ENCODE measurements at regions not wholly inside any gene's neighbourhood (a gene's known extent, or its start where the extent isn't known, plus 50 kb on each side); places are given as distances from the start of the nearest gene placed in this dataset.

DNA sequence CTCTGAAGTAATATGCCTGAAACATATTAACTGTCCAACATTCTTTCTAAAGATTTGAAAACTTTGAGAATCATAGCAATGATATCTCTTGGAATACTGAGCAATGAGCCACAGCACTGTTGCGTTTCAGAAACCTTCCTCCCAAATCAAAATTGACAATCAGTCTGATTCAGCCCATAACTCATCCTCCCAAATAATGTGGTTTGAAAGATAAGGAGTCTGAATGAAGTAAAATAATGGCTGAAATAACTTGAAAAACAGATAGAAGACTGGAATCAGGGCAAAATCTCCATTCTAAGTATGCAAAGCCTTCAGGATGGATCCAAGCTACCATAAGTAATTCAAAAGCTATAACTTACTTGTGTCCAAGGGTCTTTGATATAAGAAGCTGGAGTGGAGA is 98.6 kb upstream of the PLS3 start:
- no peaks in the 10 kb centered on the region for H3K36me3 ChIP-seq (ENCODE audit: control insufficient read depth in 2 of 2, extremely low read depth in 1 of 2, insufficient read depth in 1 of 2, low read length in 1 of 2)
- Mint-ChIP-seq H3K36me3 (no peaks in the 10 kb centered on the region), H3K27me3 (peaks cover 0 to 31% of the 10 kb centered on the region in 2 donors), H3K9me3 (no peaks in the 10 kb centered on the region), H3K4me1 (no peaks in the 10 kb centered on the region), H3K4me3 (no peak overlapping the region), H3K27ac (no peak overlapping the region)
- no peaks in the 10 kb centered on the region for H3K4me1 ChIP-seq (ENCODE audit: control insufficient read depth in 1 of 2, extremely low read depth in 1 of 2, insufficient read depth in 2 of 2, low read length in 2 of 2)
- ChIA-PET CTCF (no interaction called here), POLR2A (no interaction called here)
- WGBS (ENCODE audit: insufficient coverage), result no CpG with 5 or more reads among the region's 1 CpG
- H3K27me3 ChIP-seq (replicated peaks in 1 of 2; ENCODE audit: control insufficient read depth in 2 of 2, extremely low read depth in 1 of 2, insufficient read depth in 2 of 2, low read length in 1 of 2), result no peaks in the 10 kb centered on the region
- H3K27ac ChIP-seq (ENCODE audit: low read length), result no peak overlapping the region
- H3K4me3 ChIP-seq (ENCODE audit: control insufficient read depth in 1 of 2, extremely low read depth in 1 of 2, low read length in 1 of 2), result no peak overlapping the region
- H3K9me3 ChIP-seq, result no peaks in the 10 kb centered on the region
- DNase-seq (no peak), ATAC-seq (replicated peaks in 1 of 4) (no peak)

DNA sequence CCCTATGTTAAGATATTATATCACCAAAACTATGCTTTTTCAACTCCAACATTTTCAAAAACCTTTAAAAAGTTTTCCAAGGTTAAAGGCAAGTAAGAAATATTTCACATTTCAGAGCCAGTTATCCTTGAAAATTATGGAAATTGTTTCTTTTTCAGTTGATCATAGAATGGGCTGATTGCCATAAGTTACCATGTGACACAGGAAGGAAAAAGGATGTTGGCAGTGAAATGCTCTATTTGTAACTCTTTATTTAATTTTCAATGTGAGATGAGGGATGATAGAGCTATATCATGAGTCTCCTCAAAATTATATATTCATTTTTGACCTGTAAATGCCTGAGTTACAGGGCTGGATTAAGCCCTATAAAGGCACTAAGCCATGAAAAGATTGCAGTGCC is 93.0 kb upstream of the PLS3 start:
- Mint-ChIP-seq H3K27me3 (peaks cover 0 to 23% of the 10 kb centered on the region in 2 donors), H3K27ac (no peak overlapping the region), H3K4me1 (no peaks in the 10 kb centered on the region), H3K9me3 (peaks cover 0 to 3% (median 0%) of the 10 kb centered on the region in 3 donors), H3K4me3 (no peak overlapping the region), H3K36me3 (no peaks in the 10 kb centered on the region)
- Histone ChIP-seq H3K27me3 (replicated peaks in 1 of 2; ENCODE audit: control insufficient read depth in 2 of 2, extremely low read depth in 1 of 2, insufficient read depth in 2 of 2, low read length in 1 of 2) (no peaks in the 10 kb centered on the region), H3K27ac (ENCODE audit: low read length) (no peak overlapping the region), H3K4me1 (ENCODE audit: control insufficient read depth in 1 of 2, extremely low read depth in 1 of 2, insufficient read depth in 2 of 2, low read length in 2 of 2) (no peaks in the 10 kb centered on the region), H3K36me3 (ENCODE audit: control insufficient read depth in 2 of 2, extremely low read depth in 1 of 2, insufficient read depth in 1 of 2, low read length in 1 of 2) (no peaks in the 10 kb centered on the region), H3K9me3 (no peaks in the 10 kb centered on the region), H3K4me3 (ENCODE audit: control insufficient read depth in 1 of 2, extremely low read depth in 1 of 2, low read length in 1 of 2) (no peak overlapping the region)
- ChIA-PET POLR2A (no interaction called here), CTCF (no interaction called here)
- DNase-seq (no peak), ATAC-seq (replicated peaks in 1 of 4) (no peak)

DNA sequence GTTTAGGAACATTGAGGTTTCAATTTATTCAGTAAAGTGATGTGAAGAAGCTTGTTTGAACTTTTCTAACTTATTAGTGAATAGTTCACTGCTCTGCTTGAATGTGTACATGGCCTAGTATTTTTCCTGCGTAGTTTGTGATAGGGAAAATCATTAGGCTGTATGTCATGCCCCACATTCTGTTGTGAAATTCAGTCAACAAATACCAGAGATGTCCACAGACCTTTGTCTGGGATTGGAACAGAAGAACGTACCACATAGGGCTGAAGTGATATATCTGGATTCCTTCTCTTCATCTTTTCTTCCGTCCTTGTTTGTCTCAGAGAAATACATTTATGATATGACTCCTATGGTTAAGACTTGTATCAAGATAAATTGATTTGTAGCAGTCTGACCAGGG is 88.8 kb upstream of the PLS3 start:
- no peak overlapping the region for H3K27ac ChIP-seq (ENCODE audit: low read length)
- Mint-ChIP-seq H3K36me3 (no peaks in the 10 kb centered on the region), H3K4me1 (no peaks in the 10 kb centered on the region), H3K4me3 (no peak overlapping the region), H3K27ac (no peak overlapping the region), H3K9me3 (peaks cover 0 to 3% (median 0%) of the 10 kb centered on the region in 3 donors), H3K27me3 (peaks cover 0 to 9% of the 10 kb centered on the region in 2 donors)
- no peaks in the 10 kb centered on the region for H3K4me1 ChIP-seq (ENCODE audit: control insufficient read depth in 1 of 2, extremely low read depth in 1 of 2, insufficient read depth in 2 of 2, low read length in 2 of 2)
- ATAC-seq (replicated peaks in 1 of 4) (no peak), DNase-seq (no peak)
- H3K36me3 ChIP-seq (ENCODE audit: control insufficient read depth in 2 of 2, extremely low read depth in 1 of 2, insufficient read depth in 1 of 2, low read length in 1 of 2), result no peaks in the 10 kb centered on the region
- no CpG with 5 or more reads among the region's 3 CpGs for WGBS (ENCODE audit: insufficient coverage)
- ChIA-PET POLR2A (no interaction called here), CTCF (interaction anchor here in 1 of 2 donors (0.6 kb wide), 1 partner anchor 12 kb away, joined by 3 read pairs; no protein-coding TSS in a partner anchor)
- no peaks in the 10 kb centered on the region for H3K27me3 ChIP-seq (replicated peaks in 1 of 2; ENCODE audit: control insufficient read depth in 2 of 2, extremely low read depth in 1 of 2, insufficient read depth in 2 of 2, low read length in 1 of 2)
- H3K4me3 ChIP-seq (ENCODE audit: control insufficient read depth in 1 of 2, extremely low read depth in 1 of 2, low read length in 1 of 2), result no peak overlapping the region
- no peaks in the 10 kb centered on the region for H3K9me3 ChIP-seq

DNA sequence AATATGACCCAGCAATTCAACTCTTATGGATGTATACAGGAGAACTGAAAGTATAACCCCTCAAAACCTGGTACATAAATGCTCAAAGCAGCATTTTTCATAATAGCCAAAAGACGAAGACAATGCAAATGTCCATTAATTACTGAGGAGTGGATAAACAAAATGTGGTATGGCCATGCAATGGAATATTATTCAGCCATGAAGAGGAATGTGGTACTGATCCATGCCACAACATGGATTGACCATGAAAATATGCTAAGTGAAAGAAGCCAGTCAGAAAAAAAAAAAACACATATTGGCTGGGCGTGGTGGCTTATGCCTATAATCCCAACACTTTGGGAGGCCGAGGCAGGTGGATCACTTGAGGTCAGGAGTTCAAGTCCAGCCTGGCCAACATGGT is 74.5 kb upstream of the PLS3 start:
- H3K27me3 Mint-ChIP-seq, result peaks cover 0 to 5% of the 10 kb centered on the region in 2 donors
- no peaks in the 10 kb centered on the region for H3K36me3 ChIP-seq (ENCODE audit: control insufficient read depth in 2 of 2, extremely low read depth in 1 of 2, insufficient read depth in 1 of 2, low read length in 1 of 2)
- H3K36me3 Mint-ChIP-seq, result no peaks in the 10 kb centered on the region
- ATAC-seq (replicated peaks in 1 of 4) (no peak), DNase-seq (no peak)
- H3K27ac ChIP-seq (ENCODE audit: low read length), result no peak overlapping the region
- CTCF ChIA-PET, result no interaction called here
- H3K9me3 Mint-ChIP-seq, result peaks cover 0 to 3% (median 0%) of the 10 kb centered on the region in 3 donors
- no peaks in the 10 kb centered on the region for H3K4me1 ChIP-seq (ENCODE audit: control insufficient read depth in 1 of 2, extremely low read depth in 1 of 2, insufficient read depth in 2 of 2, low read length in 2 of 2)
- H3K27me3 ChIP-seq (replicated peaks in 1 of 2; ENCODE audit: control insufficient read depth in 2 of 2, extremely low read depth in 1 of 2, insufficient read depth in 2 of 2, low read length in 1 of 2), result no peaks in the 10 kb centered on the region
- H3K9me3 ChIP-seq, result no peaks in the 10 kb centered on the region
- no peak overlapping the region for H3K4me3 ChIP-seq (ENCODE audit: control insufficient read depth in 1 of 2, extremely low read depth in 1 of 2, low read length in 1 of 2)
- no peak overlapping the region for H3K4me3 Mint-ChIP-seq
- WGBS (ENCODE audit: insufficient coverage), result no CpG with 5 or more reads among the region's 3 CpGs
- no peak overlapping the region for H3K27ac Mint-ChIP-seq
- H3K4me1 Mint-ChIP-seq, result no peaks in the 10 kb centered on the region
- POLR2A ChIA-PET, result no interaction called here

DNA sequence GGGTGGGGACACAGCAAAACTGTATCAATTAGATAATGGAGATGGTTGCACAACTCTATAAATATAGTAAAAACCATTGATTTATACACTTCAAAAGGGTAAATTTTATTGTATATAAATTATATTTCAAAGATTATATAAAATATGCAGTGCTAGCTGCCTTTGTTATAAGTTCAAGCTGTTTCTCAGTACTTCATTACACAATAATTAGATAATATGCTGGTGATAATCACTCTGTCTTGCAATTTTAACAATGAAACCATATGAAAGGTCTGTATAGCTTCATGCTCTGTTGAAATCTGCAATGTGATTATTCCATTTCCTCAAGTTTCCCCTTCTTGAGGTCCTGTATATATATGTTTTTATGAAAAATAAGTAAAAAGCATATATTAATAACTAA is 73.4 kb upstream of the PLS3 start:
- Histone ChIP-seq H3K27ac (ENCODE audit: low read length) (no peak overlapping the region), H3K27me3 (replicated peaks in 1 of 2; ENCODE audit: control insufficient read depth in 2 of 2, extremely low read depth in 1 of 2, insufficient read depth in 2 of 2, low read length in 1 of 2) (no peaks in the 10 kb centered on the region), H3K4me3 (ENCODE audit: control insufficient read depth in 1 of 2, extremely low read depth in 1 of 2, low read length in 1 of 2) (no peak overlapping the region), H3K36me3 (ENCODE audit: control insufficient read depth in 2 of 2, extremely low read depth in 1 of 2, insufficient read depth in 1 of 2, low read length in 1 of 2) (no peaks in the 10 kb centered on the region), H3K9me3 (no peaks in the 10 kb centered on the region), H3K4me1 (ENCODE audit: control insufficient read depth in 1 of 2, extremely low read depth in 1 of 2, insufficient read depth in 2 of 2, low read length in 2 of 2) (no peaks in the 10 kb centered on the region)
- Mint-ChIP-seq H3K9me3 (peaks cover 0 to 3% (median 0%) of the 10 kb centered on the region in 3 donors), H3K27ac (no peak overlapping the region), H3K4me3 (no peak overlapping the region), H3K36me3 (no peaks in the 10 kb centered on the region), H3K27me3 (peaks cover 0 to 13% of the 10 kb centered on the region in 2 donors), H3K4me1 (no peaks in the 10 kb centered on the region)
- ATAC-seq (replicated peaks in 1 of 4) (no peak), DNase-seq (no peak)
- POLR2A ChIA-PET, result no interaction called here
- CTCF ChIA-PET, result no interaction called here

DNA sequence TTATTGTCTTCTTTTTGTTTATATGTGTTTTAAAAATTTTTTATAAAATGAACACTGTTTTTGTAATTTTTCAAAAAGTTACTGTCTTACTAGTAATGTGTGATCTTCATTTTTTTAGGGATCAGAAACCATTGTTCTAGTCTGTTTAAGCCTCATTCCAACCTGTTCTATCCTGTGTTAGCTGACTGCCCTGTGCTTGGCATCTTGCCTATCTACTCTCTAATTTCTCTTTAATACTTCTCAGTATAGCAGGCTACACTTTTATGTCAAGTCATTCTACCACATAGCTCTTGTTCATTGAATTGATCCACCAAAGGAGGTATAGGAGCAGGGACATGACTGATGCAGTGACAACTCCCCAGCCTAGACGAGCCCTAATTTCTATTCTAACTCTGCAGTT is 70.2 kb upstream of the PLS3 start:
- Histone ChIP-seq H3K36me3 (ENCODE audit: control insufficient read depth in 2 of 2, extremely low read depth in 1 of 2, insufficient read depth in 1 of 2, low read length in 1 of 2) (no peaks in the 10 kb centered on the region), H3K27ac (ENCODE audit: low read length) (no peak overlapping the region), H3K4me1 (ENCODE audit: control insufficient read depth in 1 of 2, extremely low read depth in 1 of 2, insufficient read depth in 2 of 2, low read length in 2 of 2) (no peaks in the 10 kb centered on the region), H3K9me3 (no peaks in the 10 kb centered on the region), H3K4me3 (ENCODE audit: control insufficient read depth in 1 of 2, extremely low read depth in 1 of 2, low read length in 1 of 2) (no peak overlapping the region), H3K27me3 (replicated peaks in 1 of 2; ENCODE audit: control insufficient read depth in 2 of 2, extremely low read depth in 1 of 2, insufficient read depth in 2 of 2, low read length in 1 of 2) (no peaks in the 10 kb centered on the region)
- ChIA-PET CTCF (interaction anchor here in 1 of 2 donors (0.5 kb wide), 1 partner anchor 145 kb away, joined by 4 read pairs; no protein-coding TSS in a partner anchor), POLR2A (no interaction called here)
- Mint-ChIP-seq H3K27me3 (peaks cover 0 to 14% of the 10 kb centered on the region in 2 donors), H3K27ac (no peak overlapping the region), H3K9me3 (peaks cover 0 to 3% (median 0%) of the 10 kb centered on the region in 3 donors), H3K36me3 (no peaks in the 10 kb centered on the region), H3K4me3 (no peak overlapping the region), H3K4me1 (no peaks in the 10 kb centered on the region)
- no CpG with 5 or more reads among the region's 1 CpG for WGBS (ENCODE audit: insufficient coverage)
- DNase-seq (no peak), ATAC-seq (replicated peaks in 1 of 4) (no peak)

DNA sequence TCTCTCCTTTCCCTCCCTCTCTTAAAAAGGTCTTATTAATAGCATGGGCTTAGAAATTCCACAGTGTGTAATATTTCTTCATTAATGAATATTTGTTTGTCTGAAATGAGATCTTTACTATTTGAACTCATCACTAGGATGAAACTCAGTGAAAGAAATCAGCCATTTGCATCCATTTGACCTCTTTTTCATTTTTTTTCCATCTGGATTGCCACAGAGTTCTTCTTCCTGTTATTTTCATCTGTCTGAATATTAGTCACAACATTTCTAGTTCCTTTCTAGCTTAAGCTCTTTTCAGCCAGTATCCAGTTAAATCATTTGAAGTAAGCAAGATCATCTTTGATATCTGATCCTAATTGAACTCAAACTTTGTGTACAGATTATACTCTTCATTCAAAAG is 69.2 kb upstream of the PLS3 start:
- H3K4me3 Mint-ChIP-seq, result no peak overlapping the region
- no peak for DNase-seq
- H3K9me3 ChIP-seq, result no peaks in the 10 kb centered on the region
- no peaks in the 10 kb centered on the region for H3K36me3 ChIP-seq (ENCODE audit: control insufficient read depth in 2 of 2, extremely low read depth in 1 of 2, insufficient read depth in 1 of 2, low read length in 1 of 2)
- H3K27ac Mint-ChIP-seq, result no peak overlapping the region
- no peak overlapping the region for H3K4me3 ChIP-seq (ENCODE audit: control insufficient read depth in 1 of 2, extremely low read depth in 1 of 2, low read length in 1 of 2)
- H3K27ac ChIP-seq (ENCODE audit: low read length), result no peak overlapping the region
- no peaks in the 10 kb centered on the region for H3K4me1 ChIP-seq (ENCODE audit: control insufficient read depth in 1 of 2, extremely low read depth in 1 of 2, insufficient read depth in 2 of 2, low read length in 2 of 2)
- H3K36me3 Mint-ChIP-seq, result no peaks in the 10 kb centered on the region
- ChIA-PET POLR2A (no interaction called here), CTCF (no interaction called here)
- H3K27me3 ChIP-seq (replicated peaks in 1 of 2; ENCODE audit: control insufficient read depth in 2 of 2, extremely low read depth in 1 of 2, insufficient read depth in 2 of 2, low read length in 1 of 2), result no peaks in the 10 kb centered on the region
- H3K4me1 Mint-ChIP-seq, result no peaks in the 10 kb centered on the region
- H3K9me3 Mint-ChIP-seq, result no peaks in the 10 kb centered on the region
- peaks cover 0 to 14% of the 10 kb centered on the region in 2 donors for H3K27me3 Mint-ChIP-seq
- no peak for ATAC-seq (replicated peaks in 1 of 4)

Data from T-cell (primary cell).